Left ventricle myocardium inferior (tissue), 1 donor: ENCODE measurements at regions not wholly inside any gene's neighbourhood (a gene's known extent, or its start where the extent isn't known, plus 50 kb on each side); places are given as distances from the start of the nearest gene placed in this dataset.

Experiments used
- DNase-seq: peaks from one replicate; pipeline ENCODE4 v3.0.0-alpha.2; 2020
- H3K27ac ChIP-seq: fragments of 200-600 bp; replicated peaks from 2 replicates; pipeline ENCODE4 v1.8.0; 2021
- H3K27me3 ChIP-seq: fragments of 200-600 bp; 2 replicates; pipeline ENCODE4 v1.8.0; 2021; ENCODE audit warnings: low read depth
- H3K36me3 ChIP-seq: fragments of 200-600 bp; 2 replicates; pipeline ENCODE4 v1.8.0; 2021
- H3K4me1 ChIP-seq: fragments of 200-600 bp; 2 replicates; pipeline ENCODE4 v1.8.0; 2021
- H3K4me3 ChIP-seq: fragments of 200-600 bp; 2 replicates; pipeline ENCODE4 v1.8.0; 2021; ENCODE audit warnings: mild to moderate bottlenecking, moderate library complexity
- H3K9me3 ChIP-seq: fragments of 200-600 bp; replicated peaks from 2 replicates; pipeline ENCODE4 v1.8.0; 2021
- intact Hi-C: fragments of 100-400 bp; cut with micrococcal nuclease; formaldehyde crosslinking; loops from one replicate; pipeline ENCODE4 v1.11.0; 2022
- TF ChIP-seq, protein P1 (sequence below): fragments of 200-600 bp; IDR thresholded peaks from 2 replicates; pipeline ENCODE4 v1.8.0; 2021; ENCODE audit warnings: antibody characterized with exemption, mild to moderate bottlenecking, borderline replicate concordance
- donor health status: DM: no; HTN: yes; CAD: no; lungs with severe emphysema.

DNA sequence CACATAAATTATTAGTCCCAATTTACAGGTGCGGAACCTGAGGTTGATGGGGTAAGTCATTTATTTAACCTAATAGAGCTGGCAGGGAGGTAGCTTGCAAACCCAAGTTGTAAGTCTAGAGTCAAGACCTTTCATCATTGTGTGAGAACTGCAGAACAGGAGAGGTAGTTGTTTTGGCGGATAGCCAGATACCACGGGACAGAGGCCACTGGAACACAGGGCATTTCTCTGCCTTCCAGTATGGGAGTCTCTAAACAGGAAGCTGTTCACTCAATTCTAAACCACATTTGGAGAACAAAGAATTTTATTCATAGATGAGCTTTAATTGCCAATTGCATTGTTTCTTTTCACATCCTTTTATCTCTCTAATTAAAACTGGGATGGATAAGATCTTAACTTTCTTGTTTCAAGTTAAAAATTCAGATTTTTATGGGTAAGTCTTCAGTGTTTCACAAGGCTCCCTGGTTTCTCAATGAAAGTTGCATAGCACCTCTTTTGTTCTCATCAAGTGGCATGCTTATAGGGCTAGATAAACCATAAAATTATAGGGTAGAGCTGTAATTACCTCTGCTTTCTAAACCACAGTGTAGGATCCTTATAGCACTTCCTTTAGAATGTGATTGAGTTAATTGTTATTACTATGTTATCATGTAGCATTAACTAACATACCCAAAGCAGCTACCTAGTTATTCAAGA lies 489.0 kb downstream of the GATA3 start:
- Histone ChIP-seq H3K27me3 (no peaks in the 10 kb centered on the region), H3K9me3 (peaks cover 24% of the 10 kb centered on the region), H3K36me3 (no peaks in the 10 kb centered on the region), H3K4me1 (no peaks in the 10 kb centered on the region), H3K27ac (no peak overlapping the region), H3K4me3 (no peak overlapping the region)
- TF ChIP-seq, protein P1, sequence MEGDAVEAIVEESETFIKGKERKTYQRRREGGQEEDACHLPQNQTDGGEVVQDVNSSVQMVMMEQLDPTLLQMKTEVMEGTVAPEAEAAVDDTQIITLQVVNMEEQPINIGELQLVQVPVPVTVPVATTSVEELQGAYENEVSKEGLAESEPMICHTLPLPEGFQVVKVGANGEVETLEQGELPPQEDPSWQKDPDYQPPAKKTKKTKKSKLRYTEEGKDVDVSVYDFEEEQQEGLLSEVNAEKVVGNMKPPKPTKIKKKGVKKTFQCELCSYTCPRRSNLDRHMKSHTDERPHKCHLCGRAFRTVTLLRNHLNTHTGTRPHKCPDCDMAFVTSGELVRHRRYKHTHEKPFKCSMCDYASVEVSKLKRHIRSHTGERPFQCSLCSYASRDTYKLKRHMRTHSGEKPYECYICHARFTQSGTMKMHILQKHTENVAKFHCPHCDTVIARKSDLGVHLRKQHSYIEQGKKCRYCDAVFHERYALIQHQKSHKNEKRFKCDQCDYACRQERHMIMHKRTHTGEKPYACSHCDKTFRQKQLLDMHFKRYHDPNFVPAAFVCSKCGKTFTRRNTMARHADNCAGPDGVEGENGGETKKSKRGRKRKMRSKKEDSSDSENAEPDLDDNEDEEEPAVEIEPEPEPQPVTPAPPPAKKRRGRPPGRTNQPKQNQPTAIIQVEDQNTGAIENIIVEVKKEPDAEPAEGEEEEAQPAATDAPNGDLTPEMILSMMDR = no peak
- intact Hi-C loops = no loop called here
- DNase-seq = no peak

DNA sequence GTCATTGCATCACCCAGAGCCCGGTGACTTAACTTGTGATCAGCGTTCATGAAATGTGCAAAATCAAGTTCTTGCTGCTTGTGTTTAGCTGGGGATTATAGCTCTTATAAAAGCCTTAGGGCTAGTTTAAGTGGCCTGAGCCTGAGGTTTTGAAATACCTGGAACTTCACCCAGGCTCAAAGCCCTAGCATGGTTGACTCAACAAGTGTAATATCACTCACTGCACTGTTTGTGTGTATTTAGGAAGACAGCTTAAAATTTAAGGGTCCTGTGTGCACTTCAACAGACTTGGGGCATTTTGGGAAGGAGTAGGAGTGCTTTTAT lies 489.5 kb downstream of the GATA3 start:
- no peak overlapping the region for H3K4me3 ChIP-seq
- H3K27ac ChIP-seq = no peak overlapping the region
- H3K36me3 ChIP-seq = no peaks in the 10 kb centered on the region
- H3K27me3 ChIP-seq = no peaks in the 10 kb centered on the region
- TF ChIP-seq, protein P1 = no peak
- peaks cover 24% of the 10 kb centered on the region for H3K9me3 ChIP-seq
- H3K4me1 ChIP-seq = no peaks in the 10 kb centered on the region
- intact Hi-C loops = no loop called here
- no peak for DNase-seq

- no peak overlapping the region for H3K27ac ChIP-seq
- H3K4me3 ChIP-seq = no peak overlapping the region
- H3K36me3 ChIP-seq = no peaks in the 10 kb centered on the region
- TF ChIP-seq, protein P1 = no peak
- H3K27me3 ChIP-seq = no peaks in the 10 kb centered on the region
- H3K4me1 ChIP-seq = no peaks in the 10 kb centered on the region
- intact Hi-C loops = no loop called here
- peaks cover 22% of the 10 kb centered on the region for H3K9me3 ChIP-seq
- no peak for DNase-seq
Measured at GRCh38 chr10:8544500-8544899, 490.0 kb downstream of the GATA3 start.

DNA sequence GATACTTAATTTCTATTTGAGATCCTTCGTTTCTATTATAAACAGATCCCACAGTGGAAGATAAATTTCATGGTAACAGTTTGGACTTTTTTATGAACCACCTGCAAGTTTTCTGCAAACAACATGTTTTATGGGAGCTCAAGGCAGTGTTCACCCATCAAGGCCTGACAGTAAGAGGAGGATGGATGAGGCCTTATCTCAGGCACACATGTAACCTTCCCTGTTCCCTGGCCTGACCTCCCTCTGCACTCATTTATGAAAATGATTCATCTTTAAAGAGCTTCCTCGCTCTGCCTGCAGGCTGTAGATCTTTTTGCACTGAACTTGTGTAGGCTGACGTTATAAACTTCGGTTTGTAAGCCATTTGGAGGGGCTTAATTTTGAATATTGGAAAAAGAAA lies 500.1 kb downstream of the GATA3 start:
- Histone ChIP-seq H3K36me3 (no peaks in the 10 kb centered on the region), H3K4me3 (no peak overlapping the region), H3K27ac (no peak overlapping the region), H3K4me1 (no peaks in the 10 kb centered on the region), H3K9me3 (no peaks in the 10 kb centered on the region), H3K27me3 (no peaks in the 10 kb centered on the region)
- TF ChIP-seq, protein P1 = no peak
- intact Hi-C loops = no loop called here
- no peak for DNase-seq

- Histone ChIP-seq H3K27me3 (no peaks in the 10 kb centered on the region), H3K27ac (no peak overlapping the region), H3K36me3 (no peaks in the 10 kb centered on the region), H3K9me3 (no peaks in the 10 kb centered on the region), H3K4me1 (no peaks in the 10 kb centered on the region), H3K4me3 (no peak overlapping the region)
- intact Hi-C loops = no loop called here
- TF ChIP-seq, protein P1 = no peak
- DNase-seq = no peak
Measured at GRCh38 chr10:8556321-8556720, 501.8 kb downstream of the GATA3 start.
